Loucy (cell line): ENCODE measurements at regions not wholly inside any gene's neighbourhood (a gene's known extent, or its start where the extent isn't known, plus 50 kb on each side); places are given as distances from the start of the nearest gene placed in this dataset.

Experiments
- H2AFZ ChIP-seq: fragments of 200-600 bp; sonication (generic); 2 replicates; pipeline ENCODE4 v1.6.0; 2016; ENCODE audit warnings: antibody characterized with exemption, mild to moderate bottlenecking, low read length, moderate library complexity
- H3F3A ChIP-seq: fragments of 200-600 bp; 2 replicates; pipeline ENCODE4 v1.6.0; 2016; ENCODE audit warnings: antibody characterized with exemption, low read depth, mild to moderate bottlenecking
- H3K27me3 ChIP-seq: fragments of 200-600 bp; sonication (generic); 2 replicates; pipeline ENCODE4 v1.6.1; 2014; ENCODE audit warnings: low read length, mild to moderate bottlenecking; ENCODE audit not compliant: insufficient read depth, poor library complexity, severe bottlenecking
- H3K36me3 ChIP-seq: fragments of 200-600 bp; sonication (generic); 2 replicates; pipeline ENCODE4 v1.6.1; 2016; ENCODE audit warnings: low read length; ENCODE audit not compliant: insufficient read depth
- H3K4me1 ChIP-seq: fragments of 200-600 bp; sonication (generic); 2 replicates; pipeline ENCODE4 v1.5.1; 2014; ENCODE audit warnings: low read length, mild to moderate bottlenecking; ENCODE audit not compliant: insufficient read depth, poor library complexity, severe bottlenecking
- H3K4me2 ChIP-seq: fragments of 200-600 bp; sonication (generic); 2 replicates; pipeline ENCODE4 v1.6.0; 2014; ENCODE audit warnings: antibody characterized with exemption, low read length, low read depth, mild to moderate bottlenecking; ENCODE audit not compliant: poor library complexity, severe bottlenecking
- H3K4me3 ChIP-seq: fragments of 200-600 bp; sonication (generic); 2 replicates; pipeline ENCODE4 v1.5.1; 2014; ENCODE audit warnings: low read length, mild to moderate bottlenecking, mixed read lengths; ENCODE audit not compliant: poor library complexity, severe bottlenecking
- H3K79me2 ChIP-seq: fragments of 200-600 bp; sonication (generic); 2 replicates; pipeline ENCODE4 v1.6.1; 2014; ENCODE audit warnings: low read length; ENCODE audit not compliant: insufficient read depth
- H3K9ac ChIP-seq: fragments of 200-600 bp; sonication (generic); 2 replicates; pipeline ENCODE4 v1.6.0; 2014; ENCODE audit warnings: mild to moderate bottlenecking, low read depth, low read length, moderate library complexity; ENCODE audit not compliant: poor library complexity, severe bottlenecking
- H3K9me2 ChIP-seq: fragments of 200-600 bp; sonication (generic); replicated peaks from 2 replicates; pipeline ENCODE4 v1.6.1; 2016; ENCODE audit warnings: low read depth, low read length, mixed read lengths
- H3K9me3 ChIP-seq: fragments of 200-600 bp; sonication (generic); 2 replicates; pipeline ENCODE4 v1.6.1; 2014; ENCODE audit warnings: mild to moderate bottlenecking, antibody characterized with exemption, low read length, low read depth; ENCODE audit not compliant: insufficient read depth
- H4K20me1 ChIP-seq: fragments of 200-600 bp; sonication (generic); 2 replicates; pipeline ENCODE4 v1.6.0; 2014; ENCODE audit warnings: antibody characterized with exemption, low read length, mild to moderate bottlenecking; ENCODE audit not compliant: insufficient read depth, poor library complexity, severe bottlenecking
- CTCF ChIP-seq: fragments of 200-600 bp; sonication (generic); conservative IDR thresholded peaks from 2 replicates; pipeline ENCODE4 v1.5.1; 2014; ENCODE audit warnings: mild to moderate bottlenecking, antibody characterized with exemption, low read length
- EZH2phosphoT487 ChIP-seq: fragments of 200-600 bp; IDR thresholded peaks from 2 replicates; pipeline ENCODE4 v1.6.1; 2018; ENCODE audit warnings: antibody characterized with exemption, mild to moderate bottlenecking, moderate library complexity, borderline replicate concordance

GRCh38 chr6:169019111-169019510 is 234.5 kb downstream of the THBS2 start:
- Histone ChIP-seq H4K20me1 (no peaks in the 10 kb centered on the region), H3K79me2 (no peaks in the 10 kb centered on the region), H3F3A (no peaks in the 10 kb centered on the region), H3K4me1 (no peaks in the 10 kb centered on the region), H3K36me3 (no peaks in the 10 kb centered on the region), H3K4me3 (no peak overlapping the region), H3K9ac (no peak overlapping the region), H3K9me3 (peaks cover 21% of the 10 kb centered on the region; the same call in 1 of the 2 replicates), H3K4me2 (no peak overlapping the region), H3K9me2 (no peaks in the 10 kb centered on the region), H2AFZ (no peak overlapping the region), H3K27me3 (no peaks in the 10 kb centered on the region)
- TF ChIP-seq CTCF (no peak), EZH2phosphoT487 (no peak)

- TF ChIP-seq EZH2phosphoT487 (no peak), CTCF (no peak)
- Histone ChIP-seq H2AFZ (no peak overlapping the region), H3K27me3 (no peaks in the 10 kb centered on the region), H3K9me3 (peaks cover 24% of the 10 kb centered on the region; the same call in 1 of the 2 replicates), H3K9ac (no peak overlapping the region), H3K79me2 (no peaks in the 10 kb centered on the region), H3F3A (no peaks in the 10 kb centered on the region), H3K9me2 (no peaks in the 10 kb centered on the region), H3K4me3 (no peak overlapping the region), H3K4me1 (no peaks in the 10 kb centered on the region), H3K36me3 (no peaks in the 10 kb centered on the region), H3K4me2 (no peak overlapping the region), H4K20me1 (no peaks in the 10 kb centered on the region)
Measured at GRCh38 chr6:169016758-169017157, 236.9 kb downstream of the THBS2 start.

- H3K4me1 ChIP-seq = no peaks in the 10 kb centered on the region
- no peaks in the 10 kb centered on the region for H4K20me1 ChIP-seq
- no peaks in the 10 kb centered on the region for H3K36me3 ChIP-seq
- no peaks in the 10 kb centered on the region for H3K9me2 ChIP-seq
- no peak overlapping the region for H3K9ac ChIP-seq
- no peak overlapping the region for H2AFZ ChIP-seq
- no peak overlapping the region for H3K4me2 ChIP-seq
- H3K27me3 ChIP-seq = no peaks in the 10 kb centered on the region
- no peaks in the 10 kb centered on the region for H3K79me2 ChIP-seq
- no peak overlapping the region for H3K4me3 ChIP-seq
- peaks cover 15% of the 10 kb centered on the region; the same call in 1 of the 2 replicates for H3K9me3 ChIP-seq
- H3F3A ChIP-seq = no peaks in the 10 kb centered on the region
- TF ChIP-seq CTCF = no peak
Measured at GRCh38 chr6:169014211-169015197, 239.1 kb downstream of the THBS2 start.
